Stimulated activated memory B cell treated with anti-CD40 and anti-IgM and Interleukin-4, amounts not matched to agents 10 μg/mL and 1 μg/mL and 100 μg/mL, for 72 hours (primary cell): ENCODE measurements at regions not wholly inside any gene's neighbourhood (a gene's known extent, or its start where the extent isn't known, plus 50 kb on each side); places are given as distances from the start of the nearest gene placed in this dataset.
"Not testable (repeated sequence)": the region's sequence is repeated elsewhere in the genome, so short reads cannot be mapped to it uniquely, and the experiment has no call there.

Source experiments
- ATAC-seq: fragments of 150-1000 bp; cut with Tn5 transposase; 2 replicates; pipeline ENCODE4 v1.10.0; 2021
- H3K27ac Mint-ChIP-seq: one replicate; pipeline ENCODE4 v1.8.0; 2022; ENCODE audit warnings: mild to moderate bottlenecking, mixed read lengths
- H3K27me3 Mint-ChIP-seq: one replicate; pipeline ENCODE4 v1.8.0; 2022; ENCODE audit warnings: mixed read lengths
- H3K36me3 Mint-ChIP-seq: one replicate; pipeline ENCODE4 v1.8.0; 2022; ENCODE audit warnings: mixed read lengths
- H3K4me1 Mint-ChIP-seq: one replicate; pipeline ENCODE4 v1.8.0; 2022; ENCODE audit warnings: mixed read lengths
- H3K4me3 Mint-ChIP-seq: one replicate; pipeline ENCODE4 v1.8.0; 2022; ENCODE audit warnings: mild to moderate bottlenecking, moderate library complexity, mixed read lengths
- H3K9me3 Mint-ChIP-seq: one replicate; pipeline ENCODE4 v1.8.0; 2022; ENCODE audit warnings: mixed read lengths

DNA sequence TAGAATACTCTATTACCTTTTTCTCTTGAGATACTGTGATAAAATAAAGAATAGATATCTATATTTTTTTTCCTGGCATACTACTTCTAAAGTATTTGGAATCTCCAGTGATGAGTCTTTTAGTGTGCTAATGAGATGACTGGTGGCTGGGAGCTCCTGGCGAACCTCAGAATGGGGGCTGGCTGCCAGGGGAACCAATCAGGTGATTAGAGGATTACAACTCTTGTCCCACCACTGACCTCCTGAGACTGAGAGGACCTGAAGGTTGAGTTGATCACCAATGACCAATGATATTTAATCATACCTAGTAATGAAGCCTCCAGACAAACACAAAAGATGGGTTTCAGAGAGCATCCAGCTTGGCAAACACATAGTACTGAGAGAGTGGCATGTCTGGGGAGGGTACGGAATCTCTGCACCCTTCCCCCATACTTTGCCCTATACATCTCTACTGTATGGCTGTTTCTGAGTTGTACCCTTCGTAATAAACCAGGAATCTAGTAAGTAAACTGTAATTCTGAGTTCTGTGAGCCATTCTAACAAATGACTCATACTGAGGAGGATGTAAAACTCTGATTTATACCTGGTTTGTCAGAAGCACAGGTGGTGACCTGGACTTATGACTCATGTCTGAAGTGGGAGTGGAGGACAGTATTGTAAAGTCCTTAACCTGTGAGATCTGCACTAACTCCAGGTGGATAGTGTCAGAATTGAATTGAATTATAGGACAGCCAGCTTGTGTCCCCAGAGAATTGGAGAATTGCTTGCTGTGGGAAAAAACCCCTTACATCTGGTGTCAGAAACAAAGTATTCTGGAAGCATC, 325.3 kb upstream of the LRRC4C start:
- no peaks in the 10 kb centered on the region for H3K27me3 Mint-ChIP-seq
- H3K27ac Mint-ChIP-seq, result no peak overlapping the region
- no peak overlapping the region for H3K4me3 Mint-ChIP-seq
- H3K36me3 Mint-ChIP-seq, result no peaks in the 10 kb centered on the region
- no peaks in the 10 kb centered on the region for H3K9me3 Mint-ChIP-seq
- no peaks in the 10 kb centered on the region for H3K4me1 Mint-ChIP-seq
- no peak for ATAC-seq

DNA sequence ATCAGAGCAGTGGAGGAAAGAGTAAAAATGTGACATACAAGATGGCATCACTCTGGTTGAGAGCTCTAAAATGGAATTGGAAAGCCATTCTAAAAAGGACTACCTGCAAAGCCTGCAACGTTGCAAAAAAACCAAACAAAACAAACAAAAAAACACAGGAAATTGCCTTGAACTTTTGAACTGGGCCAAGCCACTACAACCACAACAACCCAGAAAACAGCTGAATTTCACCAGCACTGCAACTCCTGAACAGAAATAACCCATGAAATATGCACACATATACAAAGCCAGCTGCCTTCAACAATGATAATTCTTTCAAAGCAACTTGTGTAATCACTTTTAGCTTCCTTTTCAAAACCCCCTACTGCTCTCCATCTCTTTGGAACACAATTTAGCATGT, 326.6 kb upstream of the LRRC4C start:
- ATAC-seq, result no peak
- no peaks in the 10 kb centered on the region for H3K36me3 Mint-ChIP-seq
- H3K4me3 Mint-ChIP-seq, result no peak overlapping the region
- H3K27me3 Mint-ChIP-seq, result no peaks in the 10 kb centered on the region
- H3K4me1 Mint-ChIP-seq, result no peaks in the 10 kb centered on the region
- no peaks in the 10 kb centered on the region for H3K9me3 Mint-ChIP-seq
- no peak overlapping the region for H3K27ac Mint-ChIP-seq

DNA sequence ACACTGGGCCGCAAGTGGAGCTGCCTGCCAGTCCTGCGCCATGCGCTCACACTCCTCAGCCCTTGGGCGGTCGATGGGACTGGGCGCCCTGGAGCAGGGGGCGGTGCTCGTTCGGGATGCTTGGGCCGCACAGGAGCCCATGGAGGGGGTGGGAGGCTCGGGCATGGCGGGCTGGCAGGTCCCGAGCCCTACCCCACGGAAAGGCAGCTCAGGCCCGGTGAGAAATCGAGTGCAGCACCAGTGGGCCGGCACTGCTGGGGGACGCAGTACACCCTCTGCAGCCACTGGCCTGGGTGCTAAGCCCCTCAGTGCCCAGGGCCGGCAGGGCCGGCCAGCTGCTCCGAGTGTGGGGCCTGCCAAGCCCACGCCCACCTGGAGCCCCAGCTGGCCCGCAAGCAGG, 328.7 kb upstream of the LRRC4C start:
- no peak overlapping the region for H3K4me3 Mint-ChIP-seq
- ATAC-seq, result no peak
- no peaks in the 10 kb centered on the region for H3K4me1 Mint-ChIP-seq
- no peaks in the 10 kb centered on the region for H3K27me3 Mint-ChIP-seq
- no peak overlapping the region for H3K27ac Mint-ChIP-seq
- H3K36me3 Mint-ChIP-seq, result no peaks in the 10 kb centered on the region
- H3K9me3 Mint-ChIP-seq, result no peaks in the 10 kb centered on the region

DNA sequence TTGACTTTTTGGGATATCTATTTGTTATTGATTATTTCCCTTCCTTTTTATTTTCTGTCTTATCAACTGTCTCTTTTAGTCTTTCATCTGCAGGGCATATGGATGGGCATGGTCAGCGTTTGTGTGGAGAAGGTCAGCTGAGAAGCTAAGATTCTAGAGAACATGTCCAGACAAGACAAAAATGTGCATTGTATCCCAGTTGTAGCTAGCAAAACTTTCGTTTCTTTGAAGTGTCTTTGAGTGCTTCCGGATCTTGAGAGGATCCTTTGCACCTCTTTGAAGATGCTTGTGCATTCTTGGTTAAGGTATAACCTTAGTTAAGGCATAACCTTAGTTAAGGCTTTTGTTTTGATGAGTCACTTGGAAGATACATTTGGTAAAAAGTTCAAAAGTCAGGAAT, 329.9 kb upstream of the LRRC4C start:
- no peaks in the 10 kb centered on the region for H3K9me3 Mint-ChIP-seq
- H3K4me1 Mint-ChIP-seq, result no peaks in the 10 kb centered on the region
- no peak for ATAC-seq
- no peaks in the 10 kb centered on the region for H3K36me3 Mint-ChIP-seq
- H3K27me3 Mint-ChIP-seq, result no peaks in the 10 kb centered on the region
- no peak overlapping the region for H3K27ac Mint-ChIP-seq
- H3K4me3 Mint-ChIP-seq, result no peak overlapping the region

DNA sequence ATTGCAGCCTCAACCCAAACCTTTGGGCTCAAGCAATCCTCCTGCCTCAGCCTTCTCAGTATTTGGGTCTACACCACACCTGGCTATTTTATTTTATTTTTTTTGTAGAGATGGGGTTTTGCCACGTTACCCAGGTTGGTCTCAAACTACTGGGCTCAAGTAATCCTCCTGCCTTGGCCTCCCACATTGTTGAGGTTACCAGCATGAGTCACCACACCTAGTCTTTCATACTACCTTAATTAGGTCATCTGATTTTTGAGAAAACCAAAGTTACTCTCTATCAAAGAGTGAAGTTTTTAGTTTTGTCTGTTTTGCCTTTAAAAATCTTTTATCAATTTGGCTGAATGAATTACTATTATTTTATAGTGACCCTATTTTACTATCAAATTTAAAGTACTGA, 335.6 kb upstream of the LRRC4C start:
- Mint-ChIP-seq H3K4me1 (no peaks in the 10 kb centered on the region), H3K27ac (no peak overlapping the region), H3K4me3 (no peak overlapping the region), H3K9me3 (no peaks in the 10 kb centered on the region), H3K36me3 (no peaks in the 10 kb centered on the region), H3K27me3 (no peaks in the 10 kb centered on the region)
- no peak for ATAC-seq

DNA sequence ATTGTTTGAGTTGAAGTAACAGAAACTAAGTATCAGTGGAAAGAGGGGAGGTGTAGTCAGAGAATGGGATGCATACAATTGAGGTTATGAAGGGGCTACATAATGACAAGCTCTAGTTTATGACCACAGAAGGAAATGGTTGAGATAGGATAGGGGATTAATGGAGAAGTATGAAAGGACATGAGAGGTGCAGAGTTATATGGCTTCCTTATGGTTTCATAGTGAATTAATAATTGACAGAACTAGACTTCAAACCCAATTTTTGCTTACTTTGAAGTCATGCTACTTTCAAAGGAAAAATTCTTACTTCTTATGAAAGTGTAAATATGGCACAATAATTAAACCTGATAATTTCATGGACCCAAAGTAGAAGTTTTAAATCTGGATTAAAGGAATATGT, 340.3 kb upstream of the LRRC4C start:
- Mint-ChIP-seq H3K4me1 (no peaks in the 10 kb centered on the region), H3K27ac (no peak overlapping the region), H3K27me3 (no peaks in the 10 kb centered on the region), H3K4me3 (no peak overlapping the region), H3K9me3 (no peaks in the 10 kb centered on the region), H3K36me3 (no peaks in the 10 kb centered on the region)
- ATAC-seq, result no peak

DNA sequence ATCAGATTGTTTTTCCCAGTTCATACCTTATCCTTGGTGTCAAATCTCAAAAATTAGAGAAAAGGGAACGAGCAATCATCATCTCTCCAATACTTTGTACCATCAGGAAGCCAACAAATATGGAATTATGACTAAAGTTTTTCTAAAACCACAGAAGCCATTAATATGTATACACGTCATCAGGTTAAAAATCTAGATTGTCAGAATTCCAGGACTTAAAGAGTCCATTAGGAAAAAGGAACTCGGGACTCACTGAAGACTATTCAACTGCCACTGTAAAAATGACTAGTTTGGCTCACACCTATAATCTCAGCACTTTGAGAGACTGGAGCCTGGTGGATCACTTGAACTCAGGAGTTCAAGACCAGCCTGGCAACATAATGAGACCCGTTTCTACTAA, 344.4 kb upstream of the LRRC4C start:
- no peaks in the 10 kb centered on the region for H3K9me3 Mint-ChIP-seq
- no peaks in the 10 kb centered on the region for H3K4me1 Mint-ChIP-seq
- no peak overlapping the region for H3K27ac Mint-ChIP-seq
- H3K27me3 Mint-ChIP-seq, result no peaks in the 10 kb centered on the region
- H3K36me3 Mint-ChIP-seq, result no peaks in the 10 kb centered on the region
- ATAC-seq, result no peak
- no peak overlapping the region for H3K4me3 Mint-ChIP-seq

DNA sequence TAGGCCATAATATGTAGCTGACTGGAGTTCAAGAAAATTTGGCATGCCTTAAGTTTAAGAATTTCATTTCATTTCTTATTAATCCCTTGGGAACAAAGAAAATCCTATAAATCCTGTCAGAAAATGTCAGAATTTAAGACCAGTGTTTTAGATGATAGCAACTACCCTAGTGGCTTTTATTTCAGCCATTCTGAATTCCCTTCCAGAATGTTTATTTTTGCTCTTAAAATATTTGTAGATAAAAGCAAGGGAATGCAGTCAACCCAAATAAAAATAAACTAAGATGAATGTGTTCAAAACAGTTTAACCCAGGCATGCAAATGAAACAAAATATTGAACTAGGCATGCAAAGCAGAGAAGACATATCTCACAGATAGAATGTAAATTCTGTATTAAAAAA, 356.9 kb upstream of the LRRC4C start:
- Mint-ChIP-seq H3K9me3 (peaks cover 7% of the 10 kb centered on the region), H3K4me3 (no peak overlapping the region), H3K36me3 (no peaks in the 10 kb centered on the region), H3K27me3 (no peaks in the 10 kb centered on the region), H3K27ac (no peak overlapping the region), H3K4me1 (no peaks in the 10 kb centered on the region)
- no peak for ATAC-seq

DNA sequence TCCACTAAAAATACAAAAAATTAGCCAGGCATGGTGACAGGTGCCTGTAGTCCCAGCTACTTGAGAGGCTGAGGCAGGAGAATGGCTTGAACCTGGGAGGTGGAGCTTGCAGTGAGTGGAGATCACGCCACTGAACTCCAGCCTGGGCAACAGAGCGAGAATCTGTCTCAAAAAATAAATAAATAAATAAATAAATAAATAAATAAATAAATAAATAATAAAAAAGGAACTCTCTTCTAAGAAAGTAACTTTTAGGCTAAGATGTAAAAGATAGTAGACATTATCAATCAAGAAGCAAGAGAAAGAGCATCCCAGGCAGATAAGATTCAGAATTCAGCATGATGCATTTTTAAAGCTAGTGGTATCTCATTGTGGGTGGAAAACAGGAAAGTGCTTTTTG, 364.8 kb upstream of the LRRC4C start:
- H3K27me3 Mint-ChIP-seq, H3K4me3 Mint-ChIP-seq, H3K27ac Mint-ChIP-seq, H3K36me3 Mint-ChIP-seq, H3K9me3 Mint-ChIP-seq, H3K4me1 Mint-ChIP-seq, ATAC-seq: not testable (repeated sequence)

DNA sequence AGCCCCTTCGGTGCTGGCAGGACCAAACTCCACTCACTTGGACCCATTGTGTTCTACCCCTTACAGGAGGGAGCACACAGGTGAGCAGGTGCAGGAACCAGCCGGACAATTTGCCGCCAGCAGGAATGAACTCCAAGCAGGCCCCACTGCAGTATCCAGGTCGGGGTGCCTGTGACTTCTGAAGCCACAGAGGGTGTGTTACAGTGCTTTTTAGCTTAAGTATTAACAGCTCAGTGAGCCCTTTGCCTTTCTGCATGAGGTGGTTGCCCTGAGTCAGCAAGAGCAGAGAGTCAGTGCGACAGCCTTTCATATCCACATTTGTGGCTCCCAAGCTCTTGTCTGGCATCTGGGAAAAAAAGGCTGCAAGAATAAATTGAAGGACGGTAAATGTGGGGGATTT, 366.6 kb upstream of the LRRC4C start:
- Mint-ChIP-seq H3K4me3 (no peak overlapping the region), H3K9me3 (no peaks in the 10 kb centered on the region), H3K4me1 (no peaks in the 10 kb centered on the region), H3K36me3 (no peaks in the 10 kb centered on the region), H3K27ac (no peak overlapping the region), H3K27me3 (no peaks in the 10 kb centered on the region)
- no peak for ATAC-seq

DNA sequence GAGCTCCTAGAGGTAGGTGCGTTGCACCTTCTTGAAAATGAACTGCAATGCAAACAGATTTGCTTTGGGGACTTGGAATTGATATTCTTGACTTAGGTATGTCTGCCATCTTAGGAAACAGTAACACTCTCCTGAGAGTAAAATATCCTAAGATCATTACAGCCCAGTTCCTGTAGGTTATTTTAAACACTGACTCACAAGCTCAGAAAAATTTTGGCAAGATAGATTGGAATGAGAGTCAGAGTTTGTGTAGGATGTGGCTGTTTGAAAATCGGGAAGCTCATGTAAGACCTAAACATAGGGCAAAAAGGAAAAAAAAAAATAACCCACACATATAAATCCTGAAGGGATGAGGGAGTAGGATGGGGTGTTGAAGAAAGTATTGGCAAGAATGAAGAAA, 377.0 kb upstream of the LRRC4C start:
- Mint-ChIP-seq H3K4me1 (no peaks in the 10 kb centered on the region), H3K9me3 (peaks cover 6% of the 10 kb centered on the region), H3K4me3 (no peak overlapping the region), H3K27ac (no peak overlapping the region), H3K27me3 (no peaks in the 10 kb centered on the region), H3K36me3 (no peaks in the 10 kb centered on the region)
- no peak for ATAC-seq

DNA sequence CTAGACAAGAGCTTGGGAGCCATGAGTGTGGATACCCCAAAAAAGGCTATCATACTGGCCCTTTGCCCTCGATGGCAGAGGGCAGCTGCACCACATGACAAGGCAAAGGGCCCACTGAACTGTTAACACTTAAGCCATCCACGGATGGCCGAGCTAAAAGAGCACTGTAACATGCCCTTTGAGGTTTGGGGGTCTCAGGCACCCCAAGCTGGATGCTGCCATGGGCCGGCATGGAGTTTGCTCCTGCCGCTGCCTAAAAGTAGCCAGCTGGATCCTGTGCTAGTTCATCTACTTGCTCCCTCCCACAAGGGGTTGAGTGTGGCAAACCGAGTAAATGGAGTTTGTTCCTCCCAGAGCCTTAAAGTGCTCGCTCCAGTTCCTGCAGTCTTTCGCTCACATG, 383.2 kb upstream of the LRRC4C start:
- H3K9me3 Mint-ChIP-seq, result peaks cover 4% of the 10 kb centered on the region
- ATAC-seq, result no peak
- no peaks in the 10 kb centered on the region for H3K36me3 Mint-ChIP-seq
- no peaks in the 10 kb centered on the region for H3K4me1 Mint-ChIP-seq
- no peaks in the 10 kb centered on the region for H3K27me3 Mint-ChIP-seq
- H3K4me3 Mint-ChIP-seq, result no peak overlapping the region
- no peak overlapping the region for H3K27ac Mint-ChIP-seq

DNA sequence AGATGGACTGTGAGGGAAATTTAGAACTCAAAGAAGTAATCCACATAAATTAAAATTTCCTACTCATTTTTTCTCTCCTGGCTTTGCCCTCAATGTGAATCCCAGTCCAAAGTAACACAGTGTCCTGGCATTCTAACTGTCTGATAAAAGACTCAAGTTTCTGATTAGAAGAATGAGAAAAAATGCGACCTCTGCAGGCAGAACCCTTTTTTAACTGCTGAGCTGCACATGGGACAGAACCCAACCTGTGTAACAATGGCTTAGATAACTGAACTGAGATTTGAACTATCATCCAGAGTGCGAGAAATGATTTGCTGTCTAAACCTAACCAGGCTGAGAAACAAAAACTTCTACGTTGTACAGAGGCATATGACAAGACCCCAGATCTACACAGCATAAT, 385.6 kb upstream of the LRRC4C start:
- peaks cover 4% of the 10 kb centered on the region for H3K9me3 Mint-ChIP-seq

DNA sequence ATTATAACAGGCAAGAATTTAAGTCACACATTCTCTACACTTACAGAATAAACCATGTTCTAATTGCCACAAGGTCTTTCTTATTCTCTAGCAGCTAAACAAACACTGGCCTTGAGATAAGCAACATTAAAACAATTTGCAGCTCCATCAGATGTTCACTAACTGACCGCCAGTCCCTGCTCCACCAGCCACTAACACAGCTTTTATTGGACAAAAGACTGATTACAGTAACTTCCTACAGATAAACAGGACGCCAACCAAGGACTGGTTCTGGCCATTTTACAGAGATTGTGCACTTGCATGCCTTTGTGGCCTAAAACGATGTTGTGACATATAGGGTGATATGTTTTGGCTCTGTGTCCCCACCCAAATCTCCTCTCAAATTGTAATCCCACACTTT, 388.9 kb upstream of the LRRC4C start:
- Mint-ChIP-seq H3K27ac (no peak overlapping the region), H3K4me1 (no peaks in the 10 kb centered on the region), H3K36me3 (no peaks in the 10 kb centered on the region), H3K4me3 (no peak overlapping the region), H3K9me3 (peaks cover 6% of the 10 kb centered on the region), H3K27me3 (no peaks in the 10 kb centered on the region)
- no peak for ATAC-seq

More for the DNA sequence above, 385.6 kb upstream of the LRRC4C start:
- Mint-ChIP-seq H3K4me1 (no peaks in the 10 kb centered on the region), H3K4me3 (no peak overlapping the region), H3K36me3 (no peaks in the 10 kb centered on the region), H3K27me3 (no peaks in the 10 kb centered on the region), H3K27ac (no peak overlapping the region)
- no peak for ATAC-seq

DNA sequence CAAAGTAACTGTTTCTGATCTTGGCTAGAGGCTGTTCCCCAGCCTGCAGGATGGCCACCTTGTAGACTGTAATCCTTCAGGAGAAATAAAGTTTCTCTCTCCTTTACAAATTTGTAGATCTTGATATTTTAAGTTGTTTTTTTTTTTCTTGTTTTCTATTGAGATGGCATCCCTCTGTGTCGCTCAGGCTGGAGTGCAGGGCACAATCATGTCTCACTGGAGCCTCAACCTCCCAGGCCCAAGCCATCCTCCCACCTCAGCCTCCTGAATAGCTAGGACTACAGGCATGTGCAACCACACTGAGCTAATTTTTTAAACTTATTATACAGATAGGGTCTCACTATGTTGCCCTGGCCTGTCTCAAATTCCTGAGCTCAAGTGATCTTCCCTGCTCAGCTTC, 389.8 kb upstream of the LRRC4C start:
- Mint-ChIP-seq H3K4me3 (no peak overlapping the region), H3K27me3 (no peaks in the 10 kb centered on the region), H3K4me1 (no peaks in the 10 kb centered on the region), H3K27ac (no peak overlapping the region), H3K36me3 (no peaks in the 10 kb centered on the region), H3K9me3 (peaks cover 6% of the 10 kb centered on the region)
- ATAC-seq, result no peak

DNA sequence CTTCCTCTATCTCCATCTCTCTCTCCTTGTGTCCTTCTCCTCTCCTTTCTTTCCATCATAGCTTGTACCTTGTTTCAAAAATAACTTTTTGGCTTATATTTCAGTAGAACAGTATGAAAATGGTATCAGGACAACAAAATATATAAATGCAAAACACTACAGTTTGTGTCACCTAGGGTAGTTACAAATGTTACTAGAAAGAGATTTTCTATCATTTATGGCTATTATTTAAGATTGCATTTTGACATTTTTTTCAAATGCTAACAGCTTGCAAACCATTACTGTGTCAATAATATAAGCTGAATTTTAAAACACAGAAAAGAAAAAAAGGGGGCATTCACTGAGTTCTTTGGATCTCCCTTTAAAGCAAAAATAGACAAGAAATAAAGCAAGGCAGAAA, 392.3 kb upstream of the LRRC4C start:
- Mint-ChIP-seq H3K4me3 (no peak overlapping the region), H3K27me3 (no peaks in the 10 kb centered on the region)
- ATAC-seq, result no peak

DNA sequence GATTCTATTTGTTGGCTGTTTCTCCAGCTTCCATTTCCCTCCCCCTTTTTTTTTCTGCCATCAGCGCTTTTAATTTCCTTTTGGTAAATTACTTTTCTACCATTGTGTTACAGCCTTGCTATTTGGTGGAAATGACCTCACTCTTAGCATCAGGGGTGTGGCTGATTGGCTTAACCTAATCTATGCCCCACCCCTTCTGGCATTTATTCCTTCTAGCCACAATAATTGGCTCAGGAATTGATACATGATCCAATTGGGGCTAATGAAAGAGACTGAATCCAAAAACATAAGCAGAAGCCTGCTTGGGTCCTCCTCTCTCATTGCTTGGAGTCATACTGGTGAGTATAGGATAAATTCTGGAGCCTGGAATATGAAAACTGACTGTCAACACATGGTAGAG, 402.4 kb upstream of the LRRC4C start:
- no peak for ATAC-seq
- H3K27ac Mint-ChIP-seq, result no peak overlapping the region
- no peaks in the 10 kb centered on the region for H3K4me1 Mint-ChIP-seq
- H3K4me3 Mint-ChIP-seq, result no peak overlapping the region
- no peaks in the 10 kb centered on the region for H3K36me3 Mint-ChIP-seq
- peaks cover 3% of the 10 kb centered on the region for H3K9me3 Mint-ChIP-seq
- H3K27me3 Mint-ChIP-seq, result no peaks in the 10 kb centered on the region

More for the DNA sequence above, 392.3 kb upstream of the LRRC4C start:
- peaks cover 6% of the 10 kb centered on the region for H3K9me3 Mint-ChIP-seq
- no peaks in the 10 kb centered on the region for H3K4me1 Mint-ChIP-seq
- H3K36me3 Mint-ChIP-seq, result no peaks in the 10 kb centered on the region
- no peak overlapping the region for H3K27ac Mint-ChIP-seq
